HG03108 (cell line): ENCODE measurements at regions not wholly inside any gene's neighbourhood (a gene's known extent, or its start where the extent isn't known, plus 50 kb on each side); places are given as distances from the start of the nearest gene placed in this dataset.
"Not testable (repeated sequence)": the region's sequence is repeated elsewhere in the genome, so short reads cannot be mapped to it uniquely, and the experiment has no call there.

Experiments
- ATAC-seq: cut with Tn5 transposase; IDR thresholded peaks from one replicate; pipeline ENCODE4 v1.9.1; 2021; ENCODE audit warnings: moderate library complexity; ENCODE audit not compliant: unreplicated experiment

GRCh38 chr2:155600296-155600695 lies 732.2 kb downstream of the NR4A2 start:
- ATAC-seq, result no peak

- ATAC-seq, result no peak
Measured at GRCh38 chr2:155599834-155600233, 732.7 kb downstream of the NR4A2 start.

- no peak for ATAC-seq
Measured at GRCh38 chr2:155583674-155584195, 748.8 kb downstream of the NR4A2 start.

- no peak for ATAC-seq
Measured at GRCh38 chr2:155574941-155575340, 757.6 kb downstream of the NR4A2 start.

- ATAC-seq, result no peak
Measured at GRCh38 chr2:155547571-155547970, 785.0 kb downstream of the NR4A2 start.

GRCh38 chr2:155546721-155547555 lies 785.6 kb downstream of the NR4A2 start:
- no peak for ATAC-seq

- not testable (repeated sequence) for ATAC-seq
Measured at GRCh38 chr2:155539028-155539427, 793.5 kb downstream of the NR4A2 start.

- ATAC-seq, result no peak
Measured at GRCh38 chr2:155528034-155528433, 804.5 kb downstream of the NR4A2 start.

- ATAC-seq, result no peak
Measured at GRCh38 chr2:155525199-155525598, 807.3 kb downstream of the NR4A2 start.

GRCh38 chr2:155519529-155520130 lies 812.9 kb downstream of the NR4A2 start:
- no peak for ATAC-seq

GRCh38 chr2:155518094-155518493 lies 814.4 kb downstream of the NR4A2 start:
- ATAC-seq, result no peak

GRCh38 chr2:155517362-155517761 lies 815.2 kb downstream of the NR4A2 start:
- no peak for ATAC-seq

- ATAC-seq, result no peak
Measured at GRCh38 chr2:155513248-155513647, 814.8 kb downstream of the KCNJ3 start.

GRCh38 chr2:155502766-155503165 lies 804.3 kb downstream of the KCNJ3 start:
- no peak for ATAC-seq

GRCh38 chr2:155498106-155498505 lies 799.6 kb downstream of the KCNJ3 start:
- ATAC-seq, result no peak

- no peak for ATAC-seq
Measured at GRCh38 chr2:155494744-155495143, 796.2 kb downstream of the KCNJ3 start.

- ATAC-seq, result no peak
Measured at GRCh38 chr2:155485141-155485842, 786.8 kb downstream of the KCNJ3 start.

- ATAC-seq, result no peak
Measured at GRCh38 chr2:155481141-155481540, 782.6 kb downstream of the KCNJ3 start.

- ATAC-seq, result not testable (repeated sequence)
Measured at GRCh38 chr2:155472018-155472417, 773.5 kb downstream of the KCNJ3 start.

GRCh38 chr2:155456222-155456621 lies 757.7 kb downstream of the KCNJ3 start:
- ATAC-seq, result no peak

GRCh38 chr2:155442755-155443372 lies 744.4 kb downstream of the KCNJ3 start:
- ATAC-seq, result no peak
